ENCODE measurements at regions not wholly inside any gene's neighbourhood (a gene's known extent, or its start where the extent isn't known, plus 50 kb on each side); places are given as distances from the start of the nearest gene placed in this dataset.

DNA sequence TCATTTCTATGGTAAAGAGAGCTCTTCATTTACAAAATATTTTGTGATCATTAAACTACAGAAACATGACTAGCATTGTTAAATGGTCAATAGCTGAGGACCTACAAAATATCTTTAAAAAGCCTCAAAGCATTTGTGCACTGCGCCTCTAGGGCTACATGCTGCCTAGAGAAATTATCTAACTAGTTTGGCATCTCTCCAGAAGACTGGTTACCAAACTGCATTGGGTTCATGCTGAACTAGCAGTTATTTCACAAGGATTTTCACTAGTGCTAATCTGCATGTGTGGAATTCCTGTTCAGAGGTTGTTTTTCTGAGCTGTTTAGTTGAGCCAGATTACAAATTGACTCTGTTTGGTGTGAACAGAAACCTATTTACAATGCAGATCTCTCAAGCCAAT is 58.5 kb upstream of the PITX2 start:
- no peaks in the 10 kb centered on the region for H3K27me3 ChIP-seq (ENCODE audit: insufficient read depth, low read depth)

DNA sequence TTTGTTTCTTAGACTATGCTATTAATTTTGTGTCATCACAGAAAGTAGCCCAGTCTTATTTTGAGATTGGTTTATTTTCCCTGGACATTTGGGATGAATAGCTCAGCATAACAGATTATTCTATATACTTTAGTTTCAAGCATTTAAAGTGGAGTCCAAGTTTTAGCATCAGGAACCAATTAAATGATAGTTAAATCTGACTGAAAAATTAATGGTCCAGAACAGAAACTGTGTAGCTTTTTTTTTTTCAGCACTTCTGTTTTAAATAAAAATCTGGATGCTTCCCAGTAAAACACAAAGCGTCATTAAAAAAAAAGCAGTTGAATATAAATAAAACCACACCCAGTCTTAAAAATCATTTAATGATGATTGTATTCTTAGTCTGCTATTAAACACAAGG is 59.4 kb upstream of the PITX2 start:
- Histone ChIP-seq H3K4me1 (ENCODE audit: low read depth, poor library complexity, severe bottlenecking) (no peaks in the 10 kb centered on the region), H3K9ac (no peak overlapping the region), H3K79me2 (ENCODE audit: insufficient read depth, low read depth) (no peaks in the 10 kb centered on the region), H3K4me3 (IDR thresholded peaks at IDR 0.05; ENCODE audit: insufficient read depth, low read depth, low read length) (no peak overlapping the region), H4K20me1 (ENCODE audit: insufficient read depth) (no peaks in the 10 kb centered on the region), H3K27me3 (ENCODE audit: insufficient read depth, low read depth) (no peaks in the 10 kb centered on the region), H3K36me3 (ENCODE audit: insufficient read depth) (no peaks in the 10 kb centered on the region), H3K4me2 (no peak overlapping the region), H3K27ac (no peak overlapping the region), H2AFZ (ENCODE audit: low read depth) (no peak overlapping the region)
- TF ChIP-seq, protein P1, sequence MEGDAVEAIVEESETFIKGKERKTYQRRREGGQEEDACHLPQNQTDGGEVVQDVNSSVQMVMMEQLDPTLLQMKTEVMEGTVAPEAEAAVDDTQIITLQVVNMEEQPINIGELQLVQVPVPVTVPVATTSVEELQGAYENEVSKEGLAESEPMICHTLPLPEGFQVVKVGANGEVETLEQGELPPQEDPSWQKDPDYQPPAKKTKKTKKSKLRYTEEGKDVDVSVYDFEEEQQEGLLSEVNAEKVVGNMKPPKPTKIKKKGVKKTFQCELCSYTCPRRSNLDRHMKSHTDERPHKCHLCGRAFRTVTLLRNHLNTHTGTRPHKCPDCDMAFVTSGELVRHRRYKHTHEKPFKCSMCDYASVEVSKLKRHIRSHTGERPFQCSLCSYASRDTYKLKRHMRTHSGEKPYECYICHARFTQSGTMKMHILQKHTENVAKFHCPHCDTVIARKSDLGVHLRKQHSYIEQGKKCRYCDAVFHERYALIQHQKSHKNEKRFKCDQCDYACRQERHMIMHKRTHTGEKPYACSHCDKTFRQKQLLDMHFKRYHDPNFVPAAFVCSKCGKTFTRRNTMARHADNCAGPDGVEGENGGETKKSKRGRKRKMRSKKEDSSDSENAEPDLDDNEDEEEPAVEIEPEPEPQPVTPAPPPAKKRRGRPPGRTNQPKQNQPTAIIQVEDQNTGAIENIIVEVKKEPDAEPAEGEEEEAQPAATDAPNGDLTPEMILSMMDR (conservative IDR thresholded peaks at IDR 0.05; ENCODE audit: low read depth, low read length), result no peak

More for the DNA sequence above, 58.5 kb upstream of the PITX2 start:
- Histone ChIP-seq H3K4me2 (no peak overlapping the region), H3K79me2 (ENCODE audit: insufficient read depth, low read depth) (no peaks in the 10 kb centered on the region), H3K4me3 (IDR thresholded peaks at IDR 0.05; ENCODE audit: insufficient read depth, low read depth, low read length) (no peak overlapping the region), H2AFZ (ENCODE audit: low read depth) (no peak overlapping the region), H3K27ac (no peak overlapping the region), H3K9ac (no peak overlapping the region), H3K36me3 (ENCODE audit: insufficient read depth) (no peaks in the 10 kb centered on the region), H3K4me1 (ENCODE audit: low read depth, poor library complexity, severe bottlenecking) (no peaks in the 10 kb centered on the region), H4K20me1 (ENCODE audit: insufficient read depth) (no peaks in the 10 kb centered on the region)
- TF ChIP-seq, protein P1 (conservative IDR thresholded peaks at IDR 0.05; ENCODE audit: low read depth, low read length), result no peak

DNA sequence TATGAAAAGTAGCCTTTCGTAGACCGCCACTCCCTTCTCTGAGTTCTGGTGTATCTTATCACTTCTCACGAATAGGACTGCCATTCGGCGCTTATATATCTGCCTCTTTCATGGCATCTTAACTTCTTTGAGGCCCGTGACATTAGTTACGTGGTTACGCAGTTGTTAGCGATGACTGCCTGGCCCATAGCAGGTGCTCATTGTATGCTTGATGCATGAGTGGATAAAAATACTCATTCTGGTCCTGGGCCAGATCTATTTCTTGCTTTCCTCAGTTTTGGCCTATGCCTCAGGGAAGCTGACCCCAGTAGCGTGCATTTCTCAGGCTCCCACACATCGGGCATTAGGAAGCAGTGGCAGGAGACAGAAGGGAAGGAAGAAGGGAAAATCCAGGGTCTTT is 60.7 kb upstream of the PITX2 start:
- Histone ChIP-seq H3K4me2 (no peak overlapping the region), H3K4me3 (IDR thresholded peaks at IDR 0.05; ENCODE audit: insufficient read depth, low read depth, low read length) (no peak overlapping the region), H3K27me3 (ENCODE audit: insufficient read depth, low read depth) (no peaks in the 10 kb centered on the region), H3K27ac (no peak overlapping the region), H3K4me1 (ENCODE audit: low read depth, poor library complexity, severe bottlenecking) (no peaks in the 10 kb centered on the region), H3K79me2 (ENCODE audit: insufficient read depth, low read depth) (no peaks in the 10 kb centered on the region), H3K9ac (no peak overlapping the region), H4K20me1 (ENCODE audit: insufficient read depth) (no peaks in the 10 kb centered on the region), H3K36me3 (ENCODE audit: insufficient read depth) (no peaks in the 10 kb centered on the region), H2AFZ (ENCODE audit: low read depth) (no peak overlapping the region)
- TF ChIP-seq, protein P1 (conservative IDR thresholded peaks at IDR 0.05; ENCODE audit: low read depth, low read length), result no peak

DNA sequence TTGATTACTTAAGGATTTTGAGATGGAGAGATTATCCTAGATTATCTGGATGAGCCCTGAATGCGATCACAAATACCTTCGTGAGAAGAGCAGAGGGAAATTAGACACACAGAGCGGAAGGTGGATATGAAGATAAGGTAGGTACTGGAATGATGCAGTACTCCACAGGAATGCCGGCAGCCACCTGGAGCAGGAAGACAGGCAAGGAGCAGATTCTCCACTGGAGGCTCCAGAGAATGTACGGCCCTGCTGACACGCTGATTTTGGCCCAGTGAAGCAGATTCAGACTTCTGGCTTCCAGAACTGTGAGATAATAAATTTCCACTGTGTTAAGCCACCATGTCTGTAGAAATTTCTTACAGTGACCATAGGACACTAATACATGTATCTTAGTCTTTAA is 79.4 kb upstream of the PITX2 start:
- H3K27ac ChIP-seq, result no peak overlapping the region
- no peak overlapping the region for H3K4me3 ChIP-seq (IDR thresholded peaks at IDR 0.05; ENCODE audit: insufficient read depth, low read depth, low read length)
- no peaks in the 10 kb centered on the region for H3K79me2 ChIP-seq (ENCODE audit: insufficient read depth, low read depth)
- TF ChIP-seq, protein P1 (conservative IDR thresholded peaks at IDR 0.05; ENCODE audit: low read depth, low read length), result no peak
- H3K36me3 ChIP-seq (ENCODE audit: insufficient read depth), result no peaks in the 10 kb centered on the region
- H3K27me3 ChIP-seq (ENCODE audit: insufficient read depth, low read depth), result no peaks in the 10 kb centered on the region
- H3K4me1 ChIP-seq (ENCODE audit: low read depth, poor library complexity, severe bottlenecking), result no peaks in the 10 kb centered on the region
- no peaks in the 10 kb centered on the region for H4K20me1 ChIP-seq (ENCODE audit: insufficient read depth)
- no peak overlapping the region for H2AFZ ChIP-seq (ENCODE audit: low read depth)
- no peak overlapping the region for H3K9ac ChIP-seq
- H3K4me2 ChIP-seq, result no peak overlapping the region
